ENCODE measurements at regions not wholly inside any gene's neighbourhood (a gene's known extent, or its start where the extent isn't known, plus 50 kb on each side); places are given as distances from the start of the nearest gene placed in this dataset.

DNA sequence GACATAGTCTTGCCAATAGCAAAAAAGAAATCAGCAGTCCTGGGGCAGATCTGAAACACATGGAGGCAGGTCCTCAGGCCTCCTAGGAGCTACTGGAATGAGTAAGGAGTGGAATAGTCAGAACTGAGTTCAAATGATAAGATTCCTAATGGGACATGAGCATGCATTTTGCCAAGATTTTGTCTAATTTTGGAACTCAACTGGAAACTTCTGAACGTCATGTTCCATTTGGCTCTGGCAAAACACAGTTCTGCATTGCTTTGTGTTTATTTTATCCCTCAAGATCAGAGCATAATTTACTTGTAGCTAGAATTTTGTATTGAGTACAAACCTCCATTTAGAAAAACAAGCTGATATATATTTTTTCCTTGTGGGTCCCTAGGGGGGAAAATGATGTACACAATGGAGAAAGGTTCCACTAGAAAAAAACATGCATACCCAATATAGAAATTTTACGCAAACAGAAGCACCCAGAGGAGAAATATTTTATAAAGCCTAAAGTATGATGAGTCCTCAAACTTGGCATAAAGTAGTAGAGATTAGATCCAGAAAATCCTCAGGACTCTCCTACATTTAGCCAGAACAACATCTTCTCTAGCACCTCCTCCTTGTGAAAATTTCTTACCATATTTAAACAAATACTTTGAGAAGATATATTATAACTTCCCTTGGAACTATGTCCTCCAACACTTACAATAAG, 149.0 kb upstream of the SERP2 start:
- no peak for DNase-seq

DNA sequence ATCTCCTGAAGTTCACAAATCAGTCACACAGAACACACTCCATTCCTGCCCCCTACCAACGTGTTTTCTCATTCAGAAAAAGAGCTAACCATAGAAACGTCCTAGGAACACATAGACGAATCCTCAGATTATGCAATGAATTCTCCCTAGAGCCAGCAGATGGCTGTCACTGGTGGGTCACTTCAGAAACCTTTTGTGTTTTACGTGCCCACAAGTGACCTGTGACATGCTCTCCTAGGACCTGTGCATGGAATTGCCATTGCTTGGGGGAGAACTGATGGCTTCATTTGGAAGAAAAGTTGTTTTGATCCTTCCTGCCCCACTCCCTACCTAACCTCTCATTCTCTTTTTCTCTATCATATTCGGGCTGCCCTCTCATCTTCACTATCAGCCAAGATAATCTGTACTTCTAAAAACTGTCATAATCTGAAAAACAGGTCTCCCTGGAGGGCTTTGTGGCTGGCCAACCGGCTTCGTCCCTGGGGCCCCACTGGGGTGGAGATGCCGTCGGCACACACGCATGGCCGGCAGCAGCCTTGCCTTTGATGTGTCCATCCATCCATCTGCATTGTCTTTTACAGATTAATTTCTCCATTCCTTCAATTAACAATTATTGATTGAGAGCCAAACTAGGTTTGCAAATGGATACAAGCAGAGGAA, 144.1 kb upstream of the SERP2 start:
- DNase-seq: no peak

DNA sequence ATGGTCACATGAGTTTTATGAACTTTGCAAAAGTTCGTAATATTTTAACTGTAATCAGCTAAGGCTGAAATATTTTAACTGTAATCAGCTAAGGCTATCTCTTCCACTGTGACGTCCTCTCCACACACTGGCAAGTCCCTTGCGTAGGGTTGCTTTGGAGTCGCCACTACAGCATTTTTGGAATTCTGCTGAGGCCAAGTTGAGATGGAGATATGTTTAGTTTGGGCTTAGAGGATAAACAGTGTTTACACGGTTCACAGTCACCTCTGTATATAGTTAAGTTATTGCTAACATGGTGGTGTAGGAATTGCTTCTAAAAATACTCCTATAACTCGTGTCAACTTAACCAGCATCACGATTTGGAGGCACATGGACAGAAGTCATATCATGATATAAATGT, 143.6 kb upstream of the SERP2 start:
- no peak for DNase-seq

DNA sequence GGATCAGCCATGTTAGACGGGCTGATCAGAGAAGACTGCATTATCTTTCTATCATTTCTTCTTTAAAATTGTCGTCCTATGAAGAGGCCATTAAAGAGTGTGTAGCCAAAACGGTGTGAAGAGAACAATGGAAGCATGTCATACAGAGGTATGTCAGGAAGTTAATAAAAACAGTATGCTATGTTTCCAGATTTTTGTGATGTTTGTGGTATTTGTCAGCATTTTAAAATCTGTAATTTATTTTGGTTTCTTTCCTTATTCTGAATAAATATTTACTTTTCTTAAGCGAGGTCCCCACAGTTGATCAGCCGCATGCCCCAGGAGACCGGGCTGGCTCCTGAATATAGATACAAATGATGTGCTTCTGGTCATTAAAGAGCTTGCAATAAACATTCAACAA, 142.9 kb upstream of the SERP2 start:
- no peak for DNase-seq

DNA sequence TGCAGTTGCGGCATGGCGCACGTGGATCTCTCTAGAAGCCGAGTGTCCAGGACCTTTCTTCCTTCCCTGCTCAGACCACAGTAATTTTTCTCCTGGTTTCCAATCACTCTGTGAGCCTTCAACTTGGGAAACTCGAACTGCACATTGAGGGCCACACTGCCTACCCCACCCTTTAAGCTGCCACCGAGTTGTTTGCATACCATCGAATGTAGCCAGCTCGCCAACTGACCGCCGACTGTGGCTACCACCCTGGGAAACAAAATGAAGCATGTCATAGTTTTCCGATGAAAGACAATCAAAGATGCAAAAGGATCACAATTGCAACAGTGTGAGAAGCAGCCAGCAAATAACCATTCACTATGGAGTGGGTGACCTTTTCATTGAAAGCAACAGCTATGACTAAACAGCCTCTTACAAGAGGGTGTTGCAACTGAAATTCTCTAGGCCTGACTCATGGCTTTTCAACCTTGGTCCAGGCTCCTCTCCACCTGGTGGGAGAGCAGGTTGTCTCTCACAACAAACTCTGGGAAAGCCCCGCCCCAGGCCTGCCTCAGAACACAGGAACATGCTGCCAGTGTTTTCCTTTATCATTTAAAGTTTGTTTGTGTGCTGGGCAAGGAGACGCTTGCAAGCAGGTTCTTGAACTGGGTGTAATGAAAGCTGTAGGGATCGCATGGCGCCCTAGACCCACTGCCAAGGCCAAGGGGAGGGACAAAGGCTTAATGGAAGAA, 141.7 kb upstream of the SERP2 start:
- no peak for DNase-seq

DNA sequence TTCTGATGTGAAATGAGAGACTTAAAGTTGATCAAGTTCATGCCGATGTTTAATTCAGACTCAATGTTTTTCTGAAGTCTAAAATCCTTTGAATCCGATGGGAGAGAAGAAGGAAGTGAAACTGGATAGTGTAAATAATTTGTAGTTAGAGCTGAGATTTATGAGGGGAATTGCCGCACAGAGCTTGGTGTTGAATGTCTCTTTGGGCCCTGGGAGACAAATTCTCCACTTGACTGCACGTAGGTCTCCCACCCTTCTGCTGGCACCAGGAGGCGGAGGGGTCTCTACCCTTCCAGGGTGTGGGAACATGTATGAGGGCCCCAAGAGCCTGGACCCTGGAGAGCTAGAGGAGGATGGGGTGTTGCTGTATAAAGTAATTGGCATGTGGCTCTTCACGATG, 140.8 kb upstream of the SERP2 start:
- DNase-seq: no peak

DNA sequence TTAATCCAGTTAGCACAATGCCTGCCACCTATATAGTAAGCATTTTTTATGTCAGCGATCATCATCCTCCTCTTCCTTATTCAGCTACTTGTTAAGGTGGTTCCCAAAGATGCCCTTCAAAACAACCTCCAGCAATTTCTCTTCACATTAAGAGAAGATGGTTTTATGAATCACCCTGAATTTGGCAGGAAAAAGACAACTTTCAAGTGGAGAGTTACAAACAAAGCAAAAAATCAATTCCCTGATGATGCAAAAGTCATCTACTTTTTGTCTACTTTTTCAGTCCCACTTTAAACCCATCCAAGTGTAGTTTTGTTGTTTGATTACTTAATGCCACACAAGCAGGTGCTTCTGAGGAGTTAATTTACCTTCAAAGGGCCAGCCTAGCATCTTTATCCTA, 139.1 kb upstream of the SERP2 start:
- no peak for DNase-seq

DNA sequence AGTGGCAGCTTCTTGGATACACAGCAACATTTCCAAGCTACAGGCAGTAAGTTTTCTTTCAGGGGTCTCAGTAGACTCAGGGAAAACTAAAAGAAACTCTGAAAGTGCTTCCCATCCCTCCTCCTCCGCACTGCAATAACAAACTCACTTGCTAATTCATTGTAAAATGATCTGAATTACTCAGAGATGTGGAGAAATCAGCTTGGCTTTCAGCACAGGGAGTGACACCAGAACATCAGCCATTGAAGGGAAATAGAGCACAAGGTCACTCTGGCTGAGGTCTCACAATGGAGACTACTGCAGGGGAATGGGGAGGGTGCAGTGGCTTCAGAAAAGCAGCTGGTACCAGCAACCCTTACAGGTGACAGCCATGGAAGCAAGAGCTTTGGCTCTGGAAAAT, 137.3 kb upstream of the SERP2 start:
- no peak for DNase-seq

DNA sequence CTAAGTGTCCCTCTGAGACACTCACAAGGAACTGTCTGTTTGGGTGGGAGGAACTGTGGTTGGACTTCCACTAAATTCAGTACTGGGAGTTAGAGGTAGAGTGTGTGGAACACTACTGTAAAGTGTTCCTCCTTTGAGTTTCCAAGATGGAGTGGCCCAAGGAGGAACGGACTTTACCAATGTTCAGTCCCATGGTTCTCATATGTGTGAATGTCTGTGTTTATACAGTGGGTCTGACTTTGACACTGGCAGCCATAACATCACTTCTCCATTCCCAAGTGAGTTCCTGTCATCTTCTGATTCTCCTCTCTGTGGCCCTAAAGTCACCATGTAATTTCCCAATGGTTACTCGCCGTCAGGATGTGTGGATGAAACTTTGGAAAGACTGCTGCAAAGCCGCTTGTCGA, 136.8 kb upstream of the SERP2 start:
- DNase-seq: no peak

DNA sequence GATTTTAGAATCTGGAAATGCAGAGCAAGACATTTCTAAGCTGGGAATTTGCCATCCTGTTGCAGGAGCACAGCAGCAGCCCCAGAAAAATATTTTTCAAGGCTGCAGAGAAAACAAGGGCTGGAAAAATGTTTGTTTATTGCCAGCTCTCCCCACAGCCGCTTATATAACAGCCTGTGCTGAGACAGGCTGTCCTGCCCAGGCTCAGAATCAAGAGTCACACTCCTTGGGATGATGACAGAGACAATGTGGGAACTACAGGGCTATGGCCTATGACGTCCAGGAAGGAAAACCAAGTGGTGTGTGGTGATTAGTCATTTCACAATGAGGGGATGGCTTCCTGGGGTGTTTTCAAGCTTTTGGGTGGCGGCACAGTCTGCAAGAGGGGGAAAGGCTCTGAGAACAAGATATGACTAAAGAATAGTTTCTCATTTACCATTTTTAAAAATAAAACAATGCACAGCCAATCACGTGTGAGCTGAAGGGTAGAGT, 136.3 kb upstream of the SERP2 start:
- DNase-seq: no peak

DNA sequence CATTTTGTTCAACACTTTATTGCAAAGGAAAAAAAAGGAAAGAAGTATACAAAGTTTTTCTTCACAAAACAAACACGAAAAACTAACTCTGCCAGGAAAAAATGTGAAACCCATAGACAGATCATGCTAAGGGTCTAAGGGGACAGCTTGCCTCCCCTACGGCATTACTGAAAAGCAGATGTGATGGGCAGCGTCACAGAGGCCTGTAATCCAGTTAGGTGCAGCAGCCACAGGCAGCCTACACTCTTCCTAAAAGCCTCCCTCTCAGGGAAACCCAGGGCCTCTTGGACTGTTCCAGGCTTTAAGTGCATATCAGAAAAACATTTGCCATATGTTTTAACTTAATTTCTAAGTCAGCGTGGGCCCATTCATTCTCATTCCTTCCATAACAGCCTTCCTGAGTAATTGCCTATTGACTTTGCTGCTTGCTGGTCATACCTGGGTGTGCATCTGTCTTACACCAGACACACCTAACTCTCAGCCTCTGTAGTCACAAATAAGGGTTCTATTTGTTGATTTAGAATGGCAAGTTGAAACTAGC, 135.7 kb upstream of the SERP2 start:
- DNase-seq: no peak

DNA sequence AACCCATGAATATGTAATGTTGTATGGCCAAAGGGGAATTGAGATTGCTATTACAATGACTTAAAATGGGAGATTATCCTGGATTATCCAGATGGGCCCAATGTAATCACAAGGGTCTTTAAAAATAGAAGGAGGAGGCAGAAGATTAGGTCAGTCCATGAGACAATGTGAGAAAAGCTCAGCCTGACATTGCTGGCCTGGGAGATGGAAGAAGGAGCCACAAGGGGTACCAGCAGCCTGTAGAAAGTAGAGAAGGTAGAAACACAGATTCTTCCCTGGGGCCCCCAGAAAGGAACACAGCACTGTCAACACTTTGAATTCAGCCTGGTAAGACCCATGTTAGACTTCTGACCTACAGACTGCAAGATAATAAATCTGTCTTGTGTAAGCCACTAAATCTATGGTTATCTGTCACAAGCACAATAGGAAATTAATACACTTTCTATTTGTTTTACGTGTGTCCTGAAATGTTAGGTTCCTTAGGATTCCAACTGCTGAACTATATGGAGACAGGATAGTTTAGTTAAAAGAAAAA, 132.9 kb upstream of the SERP2 start:
- no peak for DNase-seq

DNA sequence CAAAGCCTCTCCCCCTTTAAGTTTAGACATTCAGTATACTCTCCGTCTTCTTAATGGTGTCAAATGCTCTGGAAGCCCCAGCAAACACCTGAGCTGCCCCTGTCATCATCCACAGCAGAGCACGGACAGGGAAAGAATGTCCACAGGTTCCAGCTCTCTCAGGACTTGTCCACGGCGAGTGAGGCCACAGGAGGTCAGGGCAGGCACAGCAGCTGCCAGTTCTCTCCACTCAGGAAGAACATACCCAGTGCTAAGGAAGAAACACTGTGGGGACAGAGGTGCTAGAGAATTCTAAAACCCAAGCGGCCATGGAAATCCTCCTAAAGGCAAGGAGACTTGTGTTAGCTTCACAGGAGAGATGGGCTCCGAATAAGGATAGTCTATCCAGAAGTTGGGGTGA, 132.0 kb upstream of the SERP2 start:
- no peak for DNase-seq

DNA sequence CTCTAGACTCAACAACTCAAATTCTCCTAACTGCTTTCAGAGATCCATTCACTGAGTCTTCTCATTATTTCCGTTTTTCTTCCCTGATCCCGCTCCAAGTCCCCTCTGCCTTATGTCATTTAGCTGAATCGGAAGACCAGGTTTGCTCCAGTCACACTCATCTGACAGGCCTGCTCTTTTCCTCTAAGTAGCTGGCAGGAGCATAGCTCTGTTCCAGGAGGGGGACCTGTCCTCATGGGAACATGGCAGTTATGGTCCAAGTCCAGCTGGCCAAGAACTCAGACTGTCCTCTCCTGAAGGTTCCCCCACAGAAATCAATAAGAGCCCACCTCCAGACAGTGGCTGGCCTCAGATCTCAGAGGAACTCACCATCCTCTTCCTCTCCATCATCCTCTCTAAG, 130.9 kb upstream of the SERP2 start:
- no peak for DNase-seq

DNA sequence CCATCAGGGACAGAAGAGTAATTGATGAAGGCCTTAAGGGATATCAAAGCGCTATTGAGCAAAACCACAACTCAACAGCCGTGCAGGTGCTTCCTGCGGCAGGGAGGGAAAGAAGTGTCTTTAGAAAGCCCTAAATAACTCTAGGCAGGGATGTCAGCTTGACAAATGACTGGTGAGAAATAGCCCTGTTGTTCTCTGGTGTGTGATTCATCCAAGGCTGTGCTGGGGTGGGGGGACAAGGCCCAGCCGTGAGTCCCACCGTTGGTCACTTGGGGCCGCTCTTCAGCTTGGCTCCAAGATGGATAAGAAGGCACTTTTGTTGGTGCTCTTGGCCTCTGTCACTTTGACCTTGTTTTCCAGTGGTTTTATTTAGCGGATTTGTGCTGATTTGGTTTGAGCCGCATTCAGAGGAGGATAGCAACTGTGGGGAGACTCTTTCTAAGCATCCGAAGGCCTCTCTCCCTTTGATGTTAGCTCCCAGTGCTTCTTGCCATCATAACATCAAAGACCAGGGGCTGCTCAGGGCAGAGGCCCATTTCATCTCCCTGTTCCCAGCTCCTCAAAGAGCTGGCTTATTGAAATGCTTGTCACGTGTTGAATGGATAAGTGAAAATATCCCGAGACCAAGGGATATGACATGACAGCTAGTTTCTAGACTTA, 130.3 kb upstream of the SERP2 start:
- DNase-seq: no peak

DNA sequence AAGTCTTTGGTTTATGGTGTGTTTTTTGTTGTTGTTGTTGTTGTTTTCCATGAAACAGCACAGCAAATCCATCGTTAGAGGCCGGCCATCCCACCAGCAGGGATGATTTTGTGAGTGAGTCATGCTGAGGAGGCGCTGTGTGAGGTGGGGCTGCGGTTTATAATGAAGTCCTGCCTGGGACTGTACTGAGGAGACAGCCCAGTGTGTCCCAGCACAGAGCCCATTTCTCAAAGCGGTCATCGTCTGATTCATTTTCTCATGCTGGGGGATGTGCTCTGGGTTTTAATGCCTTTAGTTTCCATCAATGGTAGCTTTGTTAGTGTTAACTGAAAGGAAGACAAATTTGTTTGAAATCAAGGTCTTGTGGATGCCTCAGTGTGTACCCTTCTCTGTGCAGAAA, 129.3 kb upstream of the SERP2 start:
- no peak for DNase-seq

DNA sequence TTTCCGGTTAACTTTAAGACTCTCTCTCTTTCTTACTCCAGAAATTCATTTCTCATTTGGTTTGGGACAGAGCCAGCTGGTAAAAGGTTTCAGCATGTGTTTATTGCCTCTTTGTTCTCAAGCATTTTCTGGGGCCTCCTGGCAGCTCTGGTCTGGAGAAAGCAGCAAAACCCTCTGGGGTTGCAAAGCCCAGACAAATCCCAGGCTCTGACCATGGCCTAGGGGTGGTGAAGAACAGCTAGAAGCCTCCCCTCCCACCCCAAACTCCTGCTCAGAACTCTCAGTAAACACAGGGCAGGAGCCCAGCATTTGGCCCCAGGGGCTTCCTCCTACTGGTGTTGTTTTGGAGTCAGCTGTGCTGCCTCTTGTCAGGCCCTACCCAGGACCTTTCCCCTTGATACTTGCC, 124.2 kb upstream of the SERP2 start:
- no peak for DNase-seq

DNA sequence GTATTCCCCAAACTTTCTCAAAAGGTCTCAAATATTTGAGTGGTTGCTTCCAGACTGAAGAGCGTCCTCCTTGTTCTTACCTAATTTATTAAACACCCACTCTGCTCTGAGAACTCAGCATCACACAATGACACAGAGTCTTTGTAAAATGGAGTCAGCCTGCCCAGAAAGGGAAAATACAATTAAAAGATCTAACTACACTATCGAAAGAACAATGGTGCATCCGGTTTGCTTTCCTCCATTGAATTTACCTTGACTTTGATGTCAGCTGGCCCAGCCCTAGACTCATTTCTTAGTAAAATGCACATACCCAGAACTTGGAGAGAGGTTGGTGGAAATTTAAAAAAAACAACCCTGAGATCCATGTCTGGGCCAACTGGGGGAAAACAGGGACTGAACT, 120.7 kb upstream of the SERP2 start:
- no peak for DNase-seq

DNA sequence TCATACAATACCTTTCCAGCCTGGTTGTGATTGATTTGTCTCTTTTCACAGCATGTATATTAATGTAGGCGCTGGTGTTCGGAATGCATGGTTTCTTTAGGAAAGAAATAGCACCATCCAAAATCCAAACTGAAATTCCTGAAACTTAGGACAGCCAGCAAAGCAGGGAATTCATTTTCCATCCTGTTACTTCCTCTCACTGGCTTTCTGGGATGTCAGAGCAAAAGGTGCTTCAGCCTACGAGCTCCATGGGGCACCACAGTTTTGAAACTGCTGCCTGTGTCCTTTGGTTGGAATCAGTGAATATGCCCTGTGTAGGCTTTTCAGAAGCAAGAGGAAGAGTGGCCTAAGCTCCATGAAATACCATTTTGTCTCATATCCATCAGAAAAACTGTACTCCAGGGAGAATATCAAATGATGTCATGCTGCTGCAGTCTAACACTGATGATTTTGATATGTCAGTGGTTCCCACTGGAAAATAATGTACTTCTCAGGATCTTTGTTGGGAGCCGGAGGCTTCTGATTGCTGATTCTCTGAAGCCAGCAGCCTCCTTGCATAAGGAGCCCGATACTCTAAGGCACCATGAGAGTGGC, 117.8 kb upstream of the SERP2 start:
- DNase-seq: no peak

DNA sequence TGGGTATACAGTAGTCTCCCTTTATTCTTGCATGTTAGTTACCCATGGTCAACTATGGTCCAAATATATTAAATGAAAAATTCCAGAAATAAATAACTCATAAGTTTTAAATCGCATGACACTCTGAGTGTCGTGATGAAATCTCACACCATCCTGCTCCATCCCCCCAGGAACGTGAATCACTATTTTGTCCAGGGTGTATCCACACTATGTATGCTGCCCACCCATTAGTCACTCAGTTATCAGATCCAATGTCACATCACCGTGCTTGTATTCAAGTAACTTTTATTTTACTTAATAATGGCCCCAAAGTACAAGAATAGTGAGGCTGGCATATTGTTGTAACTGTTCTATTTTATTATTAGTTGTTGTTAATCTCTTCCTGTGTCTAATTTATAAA, 115.8 kb upstream of the SERP2 start:
- no peak for DNase-seq

DNA sequence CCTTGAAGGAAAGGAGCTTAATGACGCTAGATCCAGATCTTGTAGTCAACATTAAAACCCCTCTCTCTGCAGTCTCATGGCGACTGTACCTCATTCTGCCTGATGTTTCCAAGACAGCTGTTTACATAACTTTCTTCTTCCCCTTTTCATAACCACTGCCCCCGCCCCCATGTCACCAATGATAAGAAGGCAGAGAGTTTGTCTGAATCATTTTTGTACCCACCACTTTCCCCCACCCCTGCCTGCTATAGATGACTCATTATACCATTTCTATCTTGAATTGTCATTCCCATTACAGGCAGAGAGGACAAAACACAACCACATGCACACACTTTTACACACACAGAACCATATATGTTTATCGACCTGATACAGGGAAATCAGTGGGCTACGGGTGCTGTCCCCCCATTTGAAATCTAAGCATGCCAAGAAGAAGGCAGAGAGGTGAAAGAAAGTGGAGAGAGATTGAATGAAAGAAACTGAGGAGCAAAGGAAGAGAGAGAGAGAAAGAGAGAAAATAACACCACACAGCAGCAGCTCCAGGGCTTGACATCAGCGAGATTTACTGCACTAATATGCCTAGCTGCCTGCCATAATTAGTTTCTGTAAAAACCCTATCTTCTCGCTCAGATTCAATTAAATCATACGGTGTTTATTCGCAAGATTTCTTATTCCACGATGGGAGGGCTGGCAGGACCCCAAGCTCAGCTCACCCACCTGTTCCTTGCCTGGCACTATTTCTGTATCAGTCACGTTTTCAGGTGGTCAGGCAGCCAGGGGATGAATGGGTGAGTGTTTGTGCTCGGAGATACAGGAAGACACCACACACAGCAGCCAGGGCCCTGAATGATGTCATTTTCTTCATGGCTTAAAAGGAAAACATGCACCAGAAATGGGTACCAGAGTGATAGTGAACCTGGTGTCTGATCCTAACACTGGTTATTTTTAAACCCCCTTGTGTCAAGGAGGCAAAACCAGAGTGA, 114.3 kb upstream of the SERP2 start:
- no peak for DNase-seq
